HepG2 (cell line): ENCODE measurements at regions not wholly inside any gene's neighbourhood (a gene's known extent, or its start where the extent isn't known, plus 50 kb on each side); places are given as distances from the start of the nearest gene placed in this dataset.

Experiments used
- ATAC-seq: fragments of 200-7000 bp; cut with Tn5 transposase; 3 replicates; pipeline ENCODE4 v1.9.1; 2020; ENCODE audit warnings: mild to moderate bottlenecking, moderate library complexity
- BruUV-seq: library from RNA; stranded (reverse); fragments of 400-500 nt; replicated peaks from 2 replicates; lab custom pipeline; 2021; lab: Mats Ljungman, UMichigan
- CTCF ChIA-PET: fragments of 300-600 bp; formaldehyde crosslinking; extraction: SDS; loops from one replicate; lab custom pipeline; 2021; ENCODE audit warnings: low total read pairs, inconsistent platforms, low intra/inter-chr PET ratio; lab: Yijun Ruan, JAX
- POLR2A ChIA-PET: fragments of 350-600 bp; sonication (Branson Sonifier 250); formaldehyde crosslinking; loops from one replicate; lab custom pipeline; 2020; ENCODE audit warnings: antibody characterized with exemption, inconsistent platforms; lab: Yijun Ruan, JAX
- DNase-seq: peaks from one replicate; pipeline ENCODE4 v3.0.0-alpha.2; 2015; ENCODE audit warnings: low spot score
- FAIRE-seq: peaks from 3 replicates; lab custom pipeline; 2011; peaks lifted over from hg19 to GRCh38; lab: Jason Lieb, UNC
- H2AFZ ChIP-seq: one replicate; pipeline ENCODE4 v1.6.1; 2011; ENCODE audit warnings: low read length, inconsistent platforms
- H3K27ac ChIP-seq: fragments of 300-600 bp; 3 replicates; pipeline ENCODE4 v1.8.0; 2011; ENCODE audit warnings: mixed run types, mild to moderate bottlenecking, mixed read lengths, low read length, inconsistent platforms; ENCODE audit not compliant: insufficient read depth; ENCODE audit errors: extremely low read length
- H3K27me3 ChIP-seq, 2 experiments: fragments of 200-600 bp in 1 of 2; 2 replicates in 1 of 2; 3 replicates in 1 of 2; pipeline versions ENCODE4 v1.6.0 to v1.8.0; 2011; ENCODE audit warnings: low read length in 2 of 2, mild to moderate bottlenecking in 2 of 2, moderate library complexity in 2 of 2, inconsistent platforms in 1 of 2; ENCODE audit not compliant: insufficient read depth in 2 of 2, control insufficient read depth in 1 of 2
- H3K36me3 ChIP-seq, 2 experiments: fragments of 200-600 bp in 1 of 2; replicated peaks in 1 of 2; 2 replicates in 1 of 2; 3 replicates in 1 of 2; pipeline versions ENCODE4 v1.5.1 to v1.8.0; 2011; ENCODE audit warnings: low read length in 2 of 2, inconsistent platforms in 1 of 2; ENCODE audit not compliant: insufficient read depth in 2 of 2, control insufficient read depth in 1 of 2
- H3K4me1 ChIP-seq: 2 replicates; pipeline ENCODE4 v1.5.1; 2012; ENCODE audit warnings: low read length, inconsistent platforms; ENCODE audit not compliant: insufficient read depth
- H3K4me2 ChIP-seq: 2 replicates; pipeline ENCODE4 v1.6.0; 2011; ENCODE audit warnings: low read depth, low read length, inconsistent platforms
- H3K4me3 ChIP-seq, 3 experiments: fragments of 200-600 bp in 1 of 3; sonication (generic), shearing (Covaris generic) in 1 of 3; replicated peaks in 1 of 3; 2 replicates each; pipeline ENCODE4 v1.5.1; 2011 to 2016; ENCODE audit warnings: low read length in 3 of 3, inconsistent platforms in 2 of 3, low read depth in 2 of 3, mild to moderate bottlenecking in 2 of 3, control low read depth in 1 of 3, mixed read lengths in 1 of 3; ENCODE audit not compliant: insufficient read depth in 1 of 3
- H3K79me2 ChIP-seq: one replicate; pipeline ENCODE4 v1.6.1; 2011; ENCODE audit warnings: low read length, inconsistent platforms; ENCODE audit not compliant: insufficient read depth
- H3K9ac ChIP-seq: 2 replicates; pipeline ENCODE4 v1.6.0; 2011; ENCODE audit warnings: mild to moderate bottlenecking, low read depth, low read length, inconsistent platforms; ENCODE audit not compliant: insufficient read depth
- H3K9me3 ChIP-seq: 2 replicates; pipeline ENCODE4 v1.5.1; 2012; ENCODE audit warnings: mild to moderate bottlenecking, low read length
- H4K20me1 ChIP-seq: 2 replicates; pipeline ENCODE4 v1.6.0; 2011; ENCODE audit warnings: inconsistent platforms, mild to moderate bottlenecking, low read length, moderate library complexity; ENCODE audit not compliant: insufficient read depth
- GLI4 ChIP-seq: sonication (generic); formaldehyde crosslinking; IDR thresholded peaks from 2 replicates; pipeline ENCODE4 v1.5.1; 2020; ENCODE audit warnings: missing genetic modification reagents, mild to moderate bottlenecking, moderate library complexity, borderline replicate concordance
- HNF4G ChIP-seq, 2 experiments: sonication (generic) in 1 of 2; formaldehyde crosslinking in 1 of 2; IDR thresholded peaks; 2 replicates each; pipeline versions ENCODE4 v1.4.0 to v1.6.1; 2011 to 2020; ENCODE audit warnings: borderline replicate concordance in 2 of 2, low read depth in 2 of 2, mild to moderate bottlenecking in 2 of 2, low read length in 1 of 2, missing genetic modification reagents in 1 of 2, moderate library complexity in 1 of 2
- JARID2 ChIP-seq: sonication (generic); formaldehyde crosslinking; IDR thresholded peaks from 2 replicates; pipeline ENCODE4 v1.8.1; 2023; ENCODE audit warnings: missing genetic modification reagents, inconsistent platforms; ENCODE audit not compliant: insufficient replicate concordance
- MAF1 ChIP-seq: sonication (generic); formaldehyde crosslinking; IDR thresholded peaks from 2 replicates; pipeline ENCODE4 v1.5.0; 2020; ENCODE audit warnings: missing genetic modification reagents, borderline replicate concordance
- NFE2L1 ChIP-seq: sonication (generic); formaldehyde crosslinking; IDR thresholded peaks from 2 replicates; pipeline ENCODE4 v1.4.0; 2020; ENCODE audit warnings: missing genetic modification reagents, mild to moderate bottlenecking, borderline replicate concordance
- SUZ12 ChIP-seq: fragments of 150-350 bp; IDR thresholded peaks from 2 replicates; pipeline ENCODE4 v1.6.1; 2014; ENCODE audit warnings: low read depth, low read length
- THRA ChIP-seq: sonication (generic); formaldehyde crosslinking; IDR thresholded peaks from 2 replicates; pipeline ENCODE4 v1.4.0; 2020; ENCODE audit warnings: missing genetic modification reagents, borderline replicate concordance
- U2AF1 ChIP-seq: fragments of 200-400 bp; formaldehyde crosslinking; optimal IDR thresholded peaks from 2 replicates; pipeline ENCODE3; 2017; ENCODE audit warnings: mild to moderate bottlenecking, low read depth, low read length
- YY1 ChIP-seq: IDR thresholded peaks from 2 replicates; pipeline ENCODE4 v1.6.1; 2011; ENCODE audit warnings: low read length, low read depth, moderate library complexity, mild to moderate bottlenecking; ENCODE audit not compliant: insufficient read depth, insufficient replicate concordance
- ZNF234 ChIP-seq: sonication (generic); formaldehyde crosslinking; conservative IDR thresholded peaks from 2 replicates; pipeline ENCODE4 v1.5.1; 2020; ENCODE audit warnings: mild to moderate bottlenecking, missing genetic modification reagents
- ZNF281 ChIP-seq: sonication (generic); formaldehyde crosslinking; IDR thresholded peaks from 2 replicates; pipeline ENCODE4 v1.4.0; 2020; ENCODE audit warnings: missing genetic modification reagents, borderline replicate concordance
- ZSCAN12 ChIP-seq: sonication (generic); formaldehyde crosslinking; IDR thresholded peaks from 2 replicates; pipeline ENCODE4 v1.9.0; 2021; ENCODE audit warnings: mild to moderate bottlenecking, missing genetic modification reagents
- ZSCAN25 ChIP-seq: sonication (generic); formaldehyde crosslinking; IDR thresholded peaks from 2 replicates; pipeline ENCODE4 v1.8.0; 2022; ENCODE audit warnings: mild to moderate bottlenecking, missing genetic modification reagents
- WGBS: methylation state at CpG from one replicate; pipeline ENCODE4 v1.1.6; 2017; ENCODE audit warnings: low lambda C conversion rate; 5-methylcytosine and 5-hydroxymethylcytosine counted together
- in situ Hi-C: cut with HindIII; loops from 2 replicates; pipeline ENCODE4 v1.10.0; 2017; ENCODE audit warnings: low pct_unique_long_range_greater_than_20kb; ENCODE audit not compliant: extremely low pct_ligation_motif_present
- intact Hi-C: fragments of 100-400 bp; cut with micrococcal nuclease; formaldehyde crosslinking; loops from one replicate; pipeline ENCODE4 v1.10.0; 2022; ENCODE audit not compliant: unreplicated experiment
- TF ChIP-seq, protein P1 (sequence below): IDR thresholded peaks from 2 replicates; pipeline ENCODE4 v1.6.1; 2016; ENCODE audit warnings: low read depth
- TF ChIP-seq, protein P2 (sequence below): sonication (generic); formaldehyde crosslinking; IDR thresholded peaks from 2 replicates; pipeline ENCODE4 v1.5.0; 2020; ENCODE audit warnings: missing genetic modification reagents

- Histone ChIP-seq H3K27me3 (no peaks in the 10 kb centered on the region), H3K4me2 (peak overlapping the region; percentile 48), H4K20me1 (no peaks in the 10 kb centered on the region), H3K9me3 (no peaks in the 10 kb centered on the region), H3K4me1 (peaks cover 37% of the 10 kb centered on the region), H3K36me3 (no peaks in the 10 kb centered on the region), H3K9ac (peak overlapping the region; percentile 51), H3K79me2 (no peaks in the 10 kb centered on the region), H3K27ac (peak overlapping the region; percentile 92), H2AFZ (no peak overlapping the region), H3K4me3 (no peak overlapping the region; a peak in 1 of 6 replicates)
- in situ Hi-C loops (no loop called here), intact Hi-C loops (loop anchor here (1.0 kb wide), 1 partner anchor 42 kb away; no protein-coding TSS in a partner anchor)
- 12% methylated on average over 5 of the region's 6 CpGs for WGBS
- ChIA-PET CTCF (no interaction called here), POLR2A (interaction anchor here (0.9 to 1.9 kb wide), 4 partner anchors 12 to 107 kb away, joined by 4 to 7 read pairs (median 6); no protein-coding TSS in a partner anchor)
- FAIRE-seq (peak; percentile 78), DNase-seq (peak; percentile 65), ATAC-seq (peak; percentile 98)
- no TSS peak for BruUV-seq
- no peak for TF ChIP-seq U2AF1
- TF ChIP-seq, protein P1, sequence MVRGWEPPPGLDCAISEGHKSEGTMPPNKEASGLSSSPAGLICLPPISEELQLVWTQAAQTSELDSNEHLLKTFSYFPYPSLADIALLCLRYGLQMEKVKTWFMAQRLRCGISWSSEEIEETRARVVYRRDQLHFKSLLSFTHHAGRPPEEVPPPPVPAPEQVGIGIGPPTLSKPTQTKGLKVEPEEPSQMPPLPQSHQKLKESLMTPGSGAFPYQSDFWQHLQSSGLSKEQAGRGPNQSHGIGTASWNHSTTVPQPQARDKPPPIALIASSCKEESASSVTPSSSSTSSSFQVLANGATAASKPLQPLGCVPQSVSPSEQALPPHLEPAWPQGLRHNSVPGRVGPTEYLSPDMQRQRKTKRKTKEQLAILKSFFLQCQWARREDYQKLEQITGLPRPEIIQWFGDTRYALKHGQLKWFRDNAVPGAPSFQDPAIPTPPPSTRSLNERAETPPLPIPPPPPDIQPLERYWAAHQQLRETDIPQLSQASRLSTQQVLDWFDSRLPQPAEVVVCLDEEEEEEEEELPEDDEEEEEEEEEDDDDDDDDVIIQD (CRISPR knock-in tag): peak; percentile 97
- TF ChIP-seq JARID2 (CRISPR knock-in tag): no peak
- TF ChIP-seq, protein P2, sequence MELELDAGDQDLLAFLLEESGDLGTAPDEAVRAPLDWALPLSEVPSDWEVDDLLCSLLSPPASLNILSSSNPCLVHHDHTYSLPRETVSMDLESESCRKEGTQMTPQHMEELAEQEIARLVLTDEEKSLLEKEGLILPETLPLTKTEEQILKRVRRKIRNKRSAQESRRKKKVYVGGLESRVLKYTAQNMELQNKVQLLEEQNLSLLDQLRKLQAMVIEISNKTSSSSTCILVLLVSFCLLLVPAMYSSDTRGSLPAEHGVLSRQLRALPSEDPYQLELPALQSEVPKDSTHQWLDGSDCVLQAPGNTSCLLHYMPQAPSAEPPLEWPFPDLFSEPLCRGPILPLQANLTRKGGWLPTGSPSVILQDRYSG (CRISPR knock-in tag): peak; percentile 62; the same call in 1 of the 2 replicates
- TF ChIP-seq ZNF234 (CRISPR knock-in tag): no peak
- peak; percentile 13 for TF ChIP-seq YY1
- peak; percentile 99 for TF ChIP-seq THRA (CRISPR knock-in tag)
- no peak for TF ChIP-seq GLI4 (CRISPR knock-in tag)
- TF ChIP-seq ZNF281 (CRISPR knock-in tag): peak; percentile 58; the same call in 1 of the 2 replicates
- TF ChIP-seq ZSCAN25: no peak; the same call in 1 of the 2 replicates
- TF ChIP-seq HNF4G (IDR thresholded peaks at IDR 0.05; ENCODE audit: borderline replicate concordance, low read depth, low read length): peak; percentile 91
- peak; percentile 84; the same call in 1 of the 2 replicates for TF ChIP-seq HNF4G (CRISPR knock-in tag; IDR thresholded peaks at IDR 0.05; ENCODE audit: borderline replicate concordance, low read depth)
- TF ChIP-seq SUZ12: no peak
- TF ChIP-seq ZSCAN12 (CRISPR knock-in tag): peak; percentile 84; the same call in 1 of the 2 replicates
- no peak for TF ChIP-seq MAF1 (CRISPR knock-in tag)
- no peak for TF ChIP-seq NFE2L1 (CRISPR knock-in tag)
Observed at GRCh38 chr9:91100878-91101450, 260.8 kb downstream of the AUH start.
